HCT116 (cell line): ENCODE measurements at regions not wholly inside any gene's neighbourhood (a gene's known extent, or its start where the extent isn't known, plus 50 kb on each side); places are given as distances from the start of the nearest gene placed in this dataset.

Experiments used
- CTCF ChIP-seq, 3 experiments: fragments of 200-600 bp in 1 of 3; sonication (generic) in 1 of 3; IDR thresholded peaks in 2 of 3; conservative IDR thresholded peaks in 1 of 3; 2 replicates each; pipeline ENCODE4 v1.5.1; 2012 to 2017; ENCODE audit warnings: low read depth in 2 of 3, low read length in 2 of 3, antibody characterized with exemption in 1 of 3, borderline replicate concordance in 1 of 3, control low read depth in 1 of 3, mild to moderate bottlenecking in 1 of 3, mixed read lengths in 1 of 3, mixed run types in 1 of 3, moderate library complexity in 1 of 3; ENCODE audit not compliant: insufficient read depth in 1 of 3
- EZH2phosphoT487 ChIP-seq: fragments of 200-600 bp; IDR thresholded peaks from 2 replicates; pipeline ENCODE4 v1.6.1; 2018; ENCODE audit warnings: antibody characterized with exemption, borderline replicate concordance
- JUND ChIP-seq: IDR thresholded peaks from 2 replicates; pipeline ENCODE4 v1.6.1; 2012
- MAX ChIP-seq: IDR thresholded peaks from 2 replicates; pipeline ENCODE4 v1.6.1; 2012
- POLR2AphosphoS5 ChIP-seq: IDR thresholded peaks from 2 replicates; pipeline ENCODE4 v1.6.1; 2011; ENCODE audit warnings: mild to moderate bottlenecking, low read depth, low read length, moderate library complexity
- TCF7L2 ChIP-seq: IDR thresholded peaks from 2 replicates; pipeline ENCODE4 v1.7.0; 2011; ENCODE audit warnings: borderline replicate concordance, inconsistent platforms; ENCODE audit not compliant: insufficient read depth, insufficient read length; ENCODE audit errors: extremely low read depth

- TF ChIP-seq MAX (no peak), CTCF (IDR thresholded peaks at IDR 0.05 in 2 of 3, conservative IDR thresholded peaks at IDR 0.05 in 1 of 3; ENCODE audit: borderline replicate concordance in 1 of 3, insufficient read depth in 1 of 3, low read depth in 2 of 3, low read length in 2 of 3) (no peak), TCF7L2 (no peak), EZH2phosphoT487 (no peak), JUND (no peak), POLR2AphosphoS5 (no peak)
These were observed 178.1 kb upstream of the CCL2 start for GRCh38 chr17:34076743-34077631.
